Vagina (tissue), 2 donors: ENCODE measurements at regions not wholly inside any gene's neighbourhood (a gene's known extent, or its start where the extent isn't known, plus 50 kb on each side); places are given as distances from the start of the nearest gene placed in this dataset.

Source experiments
- CTCF ChIP-seq, 3 experiments: fragments of 450-650 bp in 2 of 3; fragments of 200-600 bp in 1 of 3; sonication (generic) in 1 of 3; IDR thresholded peaks; one replicate each; pipeline ENCODE4 v1.5.1; 2017 to 2019; ENCODE audit warnings: antibody characterized with exemption in 3 of 3, mild to moderate bottlenecking in 2 of 3, moderate library complexity in 2 of 3
- POLR2AphosphoS5 ChIP-seq, 2 donors: sonication (generic); formaldehyde crosslinking; IDR thresholded peaks; one replicate each; pipeline ENCODE4 v1.9.0; 2017; ENCODE audit warnings: antibody characterized with exemption in 2 of 2, mild to moderate bottlenecking in 2 of 2, low read depth in 1 of 2; ENCODE audit not compliant: insufficient read depth in 1 of 2

- TF ChIP-seq POLR2AphosphoS5 (IDR thresholded peaks at IDR 0.05; ENCODE audit: insufficient read depth in 1 of 2, low read depth in 1 of 2) (no peak), CTCF (IDR thresholded peaks at IDR 0.05) (no peak)
Observed at GRCh38 chr2:38171208-38171855, 95.4 kb upstream of the CYP1B1 start.
